SKM-1 (cell line): ENCODE measurements at regions not wholly inside any gene's neighbourhood (a gene's known extent, or its start where the extent isn't known, plus 50 kb on each side); places are given as distances from the start of the nearest gene placed in this dataset.

ENCODE experiments used
- DNase-seq: peaks from one replicate; lab custom pipeline; 2025; ENCODE audit not compliant: unreplicated experiment; lab: John Stamatoyannopoulos, UW

DNA sequence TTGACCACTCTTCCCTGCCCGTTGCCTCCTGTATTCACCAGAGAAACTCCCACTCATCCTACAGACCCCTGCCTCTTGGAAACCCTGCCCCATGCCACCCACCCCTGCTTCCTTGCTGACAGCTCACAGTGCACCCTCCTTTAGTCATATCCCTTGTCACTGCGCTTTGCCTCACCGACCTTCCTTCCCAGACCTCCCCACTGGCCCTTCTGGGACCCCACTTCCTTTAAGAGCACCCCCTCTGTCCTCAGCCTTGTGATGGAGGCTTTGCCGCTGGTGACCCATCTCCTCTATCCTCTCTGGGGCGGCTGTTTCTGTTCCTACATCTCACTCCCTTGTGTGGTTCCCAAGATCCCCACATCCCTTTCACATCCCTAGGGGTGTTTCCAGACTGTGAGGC, 92.8 kb upstream of the ZMIZ1 start:
- no peak for DNase-seq

- no peak for DNase-seq
These were observed 91.7 kb upstream of the ZMIZ1 start for GRCh38 chr10:78976825-78977755.

- no peak for DNase-seq
These were observed 88.8 kb upstream of the ZMIZ1 start for GRCh38 chr10:78979938-78980337.

DNA sequence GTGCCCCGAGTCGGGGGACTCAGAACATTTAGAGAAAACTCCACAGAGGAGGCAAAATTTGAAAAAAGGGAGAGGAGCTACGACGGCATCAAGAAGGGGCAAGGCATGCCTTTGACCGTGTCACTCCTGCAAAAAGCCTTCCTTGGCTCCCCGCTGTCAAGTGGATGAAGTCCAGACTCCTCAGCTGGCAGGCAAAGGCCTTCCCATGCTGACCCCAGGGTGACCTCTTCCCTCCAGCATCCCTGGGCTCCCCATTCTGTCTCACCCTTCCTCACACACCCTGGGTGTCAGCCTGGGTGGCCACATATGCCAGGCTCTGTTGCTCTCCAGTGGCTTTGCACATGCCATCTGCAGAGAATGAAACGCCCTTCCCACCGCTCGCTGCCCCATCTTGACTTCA, 88.4 kb upstream of the ZMIZ1 start:
- no peak for DNase-seq

DNA sequence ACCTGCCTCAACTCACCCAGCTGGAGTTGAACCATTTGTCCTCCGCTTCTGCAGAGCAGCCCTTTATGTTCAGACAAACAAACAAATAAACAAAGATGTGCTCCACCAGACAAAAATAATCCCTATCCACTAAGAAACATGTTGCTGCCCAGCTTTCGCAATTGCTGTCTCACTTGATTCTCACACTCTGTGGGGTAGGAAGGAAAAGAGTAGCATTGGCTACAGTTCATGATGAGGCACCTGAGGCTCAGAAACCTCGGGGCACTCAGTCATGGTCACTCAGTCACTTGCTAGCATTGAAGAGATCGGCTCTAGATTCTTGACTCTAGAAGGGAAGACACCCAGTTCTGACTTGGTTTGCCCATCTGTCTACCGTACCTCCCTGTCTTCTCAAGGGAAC, 88.0 kb upstream of the ZMIZ1 start:
- DNase-seq = no peak

GRCh38 chr10:78981257-78981969, 87.4 kb upstream of the ZMIZ1 start:
- DNase-seq = no peak

DNA sequence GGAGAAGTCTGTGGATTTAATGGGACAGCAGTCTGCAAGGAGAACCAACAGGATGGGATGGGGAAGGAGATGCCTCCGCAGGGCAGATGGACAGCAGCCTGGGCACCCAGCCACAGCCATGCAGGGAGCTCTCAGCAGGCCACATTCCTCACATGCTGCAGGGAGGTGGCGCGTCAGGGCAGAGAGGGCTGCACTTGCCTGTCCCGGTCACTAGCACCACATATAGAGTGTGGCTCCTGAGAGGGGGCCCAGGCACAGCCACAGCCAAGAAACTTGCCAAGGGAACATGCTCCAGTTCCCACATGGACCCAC, 86.8 kb upstream of the ZMIZ1 start:
- DNase-seq = no peak

- no peak for DNase-seq
These were observed 86.0 kb upstream of the ZMIZ1 start for GRCh38 chr10:78982726-78983125.

DNA sequence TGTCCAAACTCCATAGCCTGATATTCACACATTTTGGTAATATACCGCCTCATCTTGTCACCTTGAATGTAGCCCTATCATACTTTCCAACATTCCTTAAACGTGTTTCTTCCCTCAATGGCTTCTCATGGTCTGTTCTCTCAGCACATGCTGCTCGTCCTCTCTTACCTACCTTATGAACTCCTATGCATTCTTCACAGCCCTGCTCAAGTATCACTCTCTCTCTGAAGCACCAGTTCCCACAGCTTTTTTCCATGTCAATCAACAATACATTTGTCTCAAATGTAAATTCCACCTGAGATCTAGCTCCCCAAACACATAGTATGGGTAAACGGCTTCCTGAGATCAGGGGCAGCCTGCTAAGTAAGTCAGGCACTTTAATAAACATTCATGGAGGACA, 85.2 kb upstream of the ZMIZ1 start:
- no peak for DNase-seq

DNA sequence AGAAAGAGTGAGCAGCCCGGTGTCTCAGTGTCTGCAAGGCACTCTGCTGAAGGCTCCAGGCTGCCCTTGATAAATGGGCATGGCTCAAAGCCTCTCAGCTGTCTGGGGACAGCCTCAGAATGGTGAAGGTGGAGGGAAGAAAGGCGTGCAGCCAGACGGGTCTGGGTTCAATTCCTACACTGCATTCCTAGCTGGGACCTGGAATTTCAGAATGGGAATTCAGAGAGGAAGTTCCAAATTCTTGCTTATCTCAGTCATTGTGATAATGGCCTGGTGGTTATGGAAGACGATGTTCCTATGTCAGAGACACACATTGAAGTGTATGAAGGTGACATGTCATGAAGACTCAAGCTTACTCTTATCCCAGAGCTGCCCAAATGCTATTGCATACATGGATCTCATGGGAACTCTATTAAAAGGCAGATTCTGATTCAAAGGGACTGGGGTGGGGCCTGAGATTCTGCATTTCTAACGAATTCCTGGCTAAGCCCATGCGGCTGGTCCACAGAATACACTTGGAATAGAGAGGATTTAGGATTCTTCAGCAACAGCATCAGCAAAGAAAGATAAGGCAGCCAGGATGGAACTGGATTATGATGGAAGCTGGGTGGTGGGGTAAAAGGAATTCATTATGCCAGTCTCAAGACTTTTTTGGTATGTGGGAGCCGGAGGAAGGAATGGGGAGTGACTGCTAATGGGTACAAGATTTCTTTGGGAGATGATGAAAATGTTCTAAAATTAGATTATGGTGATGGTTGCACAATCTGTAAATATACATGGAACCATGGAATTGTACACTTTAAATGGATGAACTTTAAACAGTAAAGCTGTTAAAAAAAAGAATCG, 82.6 kb upstream of the ZMIZ1 start:
- DNase-seq = no peak

DNA sequence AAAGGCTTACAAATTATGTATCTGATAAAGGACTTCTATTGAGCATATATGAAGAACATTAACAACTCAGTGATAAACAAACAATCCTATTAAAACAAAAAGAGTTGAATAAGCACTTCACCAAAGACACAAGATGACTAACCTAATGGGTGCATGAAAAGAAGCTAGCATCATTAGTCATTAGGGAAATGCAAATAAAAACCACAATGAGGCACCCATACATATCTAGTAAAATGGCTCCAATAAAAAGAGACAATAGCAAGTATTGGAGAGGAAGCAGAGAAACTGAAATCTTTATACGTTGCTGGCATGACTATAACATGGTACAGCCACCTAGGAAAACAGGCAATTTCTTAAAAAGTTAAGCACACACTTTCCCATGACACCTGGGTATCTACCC, 77.6 kb upstream of the ZMIZ1 start:
- DNase-seq = no peak

- no peak for DNase-seq
These were observed 76.4 kb upstream of the ZMIZ1 start for GRCh38 chr10:78992333-78992732.

GRCh38 chr10:78993261-78993945, 75.4 kb upstream of the ZMIZ1 start:
- DNase-seq = no peak

DNA sequence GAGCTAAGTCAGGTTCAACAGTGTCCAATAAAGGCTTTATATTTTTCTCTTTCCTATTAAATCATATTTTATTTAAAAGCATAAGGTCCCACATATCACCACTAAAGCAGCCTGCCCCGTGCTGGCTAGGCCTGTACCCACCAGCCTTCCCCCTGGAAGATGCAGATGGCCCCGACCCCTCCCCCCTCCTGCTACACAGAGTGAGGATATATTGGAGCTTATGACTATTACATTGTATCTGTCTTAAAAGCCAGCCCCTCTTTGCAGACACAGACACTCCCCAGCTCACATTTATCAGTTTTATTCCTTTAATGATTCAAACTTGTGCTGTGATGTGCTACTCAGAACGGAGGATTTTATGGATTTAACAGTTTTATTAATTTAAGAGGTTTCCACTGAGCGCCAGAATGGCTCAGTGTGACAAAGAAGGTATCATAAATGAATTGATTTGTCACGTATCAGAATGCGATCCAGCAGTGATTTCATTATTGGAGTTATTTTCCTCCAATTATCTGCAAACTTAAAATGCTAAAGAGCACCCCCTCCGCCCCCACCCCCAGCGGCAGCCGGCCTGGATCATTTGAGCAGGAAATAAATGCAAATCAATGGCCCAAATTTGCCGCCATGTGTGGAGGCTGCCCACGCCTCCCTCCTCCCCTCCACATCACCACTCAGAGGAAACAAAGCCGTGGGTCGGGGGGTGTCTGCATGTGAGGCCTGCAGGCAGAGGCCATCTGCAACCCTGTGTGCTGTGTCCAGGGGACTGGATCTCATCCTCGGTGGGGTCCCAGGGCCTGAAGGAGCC, 72.6 kb upstream of the ZMIZ1 start:
- no peak for DNase-seq

DNA sequence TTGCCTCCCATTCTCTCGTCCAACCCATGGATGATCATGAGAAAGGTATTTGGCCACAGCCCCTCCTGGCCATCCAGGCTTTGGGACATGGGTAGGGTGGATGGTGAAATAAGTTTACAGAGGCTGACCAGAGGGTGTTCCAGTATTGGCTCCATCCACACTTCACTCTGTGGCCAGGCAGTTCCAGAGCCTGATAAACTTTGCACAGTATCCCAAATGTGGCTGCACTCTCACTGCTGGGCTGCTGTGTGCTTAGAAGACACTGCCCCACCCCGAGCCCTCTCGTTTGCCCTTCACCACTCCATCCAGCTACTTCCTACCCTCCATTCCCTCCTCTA, 72.0 kb upstream of the ZMIZ1 start:
- DNase-seq = no peak

DNA sequence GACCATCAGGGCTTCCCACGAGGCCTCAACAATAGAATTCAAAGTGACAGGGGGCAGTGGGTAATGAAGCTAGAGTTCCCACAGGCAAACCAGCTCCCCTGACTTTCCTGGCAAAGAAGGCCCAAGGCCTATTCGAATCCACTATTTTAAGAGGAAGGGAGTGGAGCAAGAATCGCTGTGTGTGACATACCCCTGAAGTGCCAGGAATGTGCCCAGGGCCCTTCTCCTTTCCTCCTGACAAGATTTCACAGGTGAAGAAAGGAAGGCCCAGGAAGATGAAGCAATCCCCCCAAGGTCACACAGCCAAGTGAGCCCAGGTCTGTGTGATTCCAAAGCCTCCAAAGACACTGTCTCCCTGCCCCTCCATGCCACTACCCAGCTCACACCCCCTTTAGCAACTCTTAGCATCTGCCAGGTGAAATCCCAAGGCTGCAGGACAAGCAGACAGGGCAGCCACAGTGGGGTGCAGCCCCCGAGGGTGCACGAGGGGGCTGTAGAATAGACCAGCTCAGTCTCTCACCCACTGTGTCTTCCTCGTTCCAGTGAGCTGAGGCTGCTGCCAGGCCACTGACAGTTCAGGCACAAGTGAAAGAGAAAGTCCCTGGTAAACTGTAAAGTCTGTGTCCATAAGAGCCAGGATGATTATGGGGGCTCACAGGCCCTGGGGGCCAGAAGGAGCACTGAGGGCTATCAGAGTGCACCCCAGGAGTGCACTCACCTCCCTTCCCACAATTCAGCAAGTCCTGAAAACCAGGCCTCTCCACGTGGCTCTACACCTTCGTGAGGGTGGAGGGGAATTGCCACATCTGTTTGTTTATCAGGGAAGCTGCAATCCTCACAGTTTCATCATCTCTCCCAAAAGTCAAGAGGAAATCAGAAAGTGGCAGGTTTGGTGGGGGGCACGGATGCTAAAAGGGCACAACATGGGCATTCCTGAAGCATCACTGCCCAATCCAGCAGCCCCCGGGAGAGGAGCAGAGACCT, 70.8 kb upstream of the ZMIZ1 start:
- DNase-seq = no peak

GRCh38 chr10:79001082-79001885, 67.5 kb upstream of the ZMIZ1 start:
- DNase-seq = no peak

- no peak for DNase-seq
These were observed 66.4 kb upstream of the ZMIZ1 start for GRCh38 chr10:79002336-79002735.
